ENCODE measurements at regions not wholly inside any gene's neighbourhood (a gene's known extent, or its start where the extent isn't known, plus 50 kb on each side); places are given as distances from the start of the nearest gene placed in this dataset.

- TF ChIP-seq CTCF (IDR thresholded peaks at IDR 0.05): no peak
- TF ChIP-seq POLR2A (IDR thresholded peaks at IDR 0.05): no peak
Measured at GRCh38 chr4:138540056-138540800, 298.1 kb upstream of the SLC7A11 start.

All from uterus (tissue), 2 donors.